Myocyte (in vitro differentiated cells): ENCODE measurements at regions not wholly inside any gene's neighbourhood (a gene's known extent, or its start where the extent isn't known, plus 50 kb on each side); places are given as distances from the start of the nearest gene placed in this dataset.
"Not testable (repeated sequence)": the region's sequence is repeated elsewhere in the genome, so short reads cannot be mapped to it uniquely, and the experiment has no call there.

Experiments used
- DNase-seq: peaks from one replicate; pipeline ENCODE4 v3.0.0-alpha.2; 2012; ENCODE audit warnings: low read depth

DNA sequence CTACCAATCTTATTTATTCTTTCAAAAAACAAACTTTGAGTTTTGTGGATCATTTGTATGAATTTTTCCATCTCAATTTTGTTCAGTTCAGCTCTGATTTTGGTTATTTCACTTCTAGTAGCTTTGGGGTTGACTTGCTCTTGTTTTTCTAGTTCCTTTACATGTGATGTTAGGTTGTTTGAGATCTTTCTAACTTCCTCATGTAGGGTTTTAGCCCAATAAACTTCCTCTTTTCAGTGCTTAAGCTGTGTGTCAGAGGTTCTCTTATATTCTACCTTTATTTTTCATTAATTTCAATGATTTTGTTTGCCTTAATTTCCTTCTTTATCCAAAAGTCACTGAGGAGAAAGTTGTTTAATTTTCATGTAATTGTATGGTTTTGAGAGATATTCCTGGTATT lies 860.4 kb upstream of the FBXO33 start:
- DNase-seq = no peak

DNA sequence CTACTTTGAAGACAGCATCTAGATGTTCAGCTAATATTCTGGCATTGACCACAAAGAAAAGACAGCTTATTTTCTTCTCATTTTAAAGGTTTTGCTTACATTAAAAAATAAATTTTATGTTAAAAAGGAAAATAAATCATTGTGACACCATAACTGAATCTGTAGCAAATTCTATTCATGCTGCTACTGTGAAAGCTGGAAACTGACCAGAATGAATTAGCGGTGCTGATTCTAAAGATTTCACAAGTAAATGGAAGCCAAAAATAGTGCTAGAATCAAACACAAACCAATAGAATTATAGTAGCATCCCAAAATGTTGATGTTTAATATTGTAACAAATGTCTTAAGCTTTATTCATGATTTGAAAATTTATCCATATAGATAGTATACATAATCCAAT lies 850.0 kb upstream of the FBXO33 start:
- DNase-seq = no peak

DNA sequence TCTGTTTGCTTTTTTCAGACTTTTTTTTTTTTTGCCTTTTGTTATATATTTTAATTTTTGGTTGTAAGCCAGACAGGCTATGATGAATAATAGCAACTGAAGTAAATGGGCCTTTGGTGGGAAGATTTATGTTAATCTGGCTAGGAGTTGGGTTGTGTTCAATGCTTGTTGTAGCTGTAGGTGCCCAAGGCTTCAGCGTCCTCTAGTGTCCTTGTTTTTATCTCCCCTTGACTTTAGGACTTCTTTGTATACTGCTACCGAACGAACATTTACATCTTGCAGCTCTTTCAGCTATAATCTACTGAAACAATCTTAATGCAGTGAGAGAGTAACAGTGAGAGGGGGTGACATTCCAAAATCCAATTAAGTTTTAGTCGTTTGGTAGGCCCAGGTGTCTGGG lies 848.4 kb upstream of the FBXO33 start:
- no peak for DNase-seq

DNA sequence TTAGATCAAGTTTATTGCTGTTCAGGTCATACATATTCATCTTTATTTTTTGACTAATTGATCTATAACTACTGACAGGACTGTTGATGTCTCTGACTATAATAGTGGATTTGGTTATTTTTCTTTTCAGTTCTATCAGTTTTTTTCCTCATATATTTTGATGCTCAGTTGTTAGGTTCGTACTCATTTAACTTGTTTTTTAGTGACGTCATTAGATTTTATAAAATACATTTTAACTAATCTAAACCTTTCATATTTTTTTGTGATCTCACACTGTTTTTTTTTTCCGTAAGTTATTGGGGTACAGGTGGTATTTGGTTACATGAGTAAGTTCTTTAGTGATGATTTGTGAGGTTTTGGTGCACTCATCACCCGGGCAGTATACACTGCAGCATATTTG lies 841.2 kb upstream of the FBXO33 start:
- DNase-seq = no peak

DNA sequence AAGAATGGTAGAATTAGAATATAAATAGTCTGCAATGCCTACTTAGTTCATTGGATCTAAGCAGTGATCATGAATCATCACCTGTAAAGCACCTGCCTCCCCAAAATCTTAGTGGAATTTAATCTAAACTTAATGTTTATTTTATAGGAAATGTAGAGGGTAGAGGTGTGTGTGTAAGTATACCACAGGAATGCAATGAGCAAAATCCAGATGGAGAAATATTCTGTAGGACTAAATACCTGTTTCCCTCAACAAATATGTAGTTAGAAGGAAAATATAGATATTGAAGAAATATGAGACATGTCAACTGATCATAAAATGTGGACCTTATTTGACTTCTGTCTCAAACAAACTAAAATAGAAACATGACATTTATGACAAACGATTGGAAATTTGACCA lies 839.2 kb upstream of the FBXO33 start:
- no peak for DNase-seq

DNA sequence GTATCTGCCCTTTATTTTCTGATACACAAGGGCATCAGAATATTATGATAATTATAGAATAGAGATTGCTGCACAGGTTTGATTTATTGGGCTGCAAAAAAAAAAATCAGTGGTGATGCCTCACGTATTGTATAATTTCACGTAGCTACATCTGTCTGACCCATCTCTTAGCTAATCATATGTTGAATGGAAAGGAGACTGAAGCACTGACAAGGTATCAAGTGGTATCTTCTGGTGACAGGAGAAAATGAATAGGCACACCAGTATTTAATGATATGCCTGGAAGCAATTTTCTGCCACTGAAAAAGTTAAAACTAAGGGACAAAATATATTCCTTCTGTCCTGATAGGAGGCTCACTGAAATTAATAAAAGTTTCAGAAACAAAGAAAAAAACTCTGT lies 837.2 kb upstream of the FBXO33 start:
- no peak for DNase-seq

DNA sequence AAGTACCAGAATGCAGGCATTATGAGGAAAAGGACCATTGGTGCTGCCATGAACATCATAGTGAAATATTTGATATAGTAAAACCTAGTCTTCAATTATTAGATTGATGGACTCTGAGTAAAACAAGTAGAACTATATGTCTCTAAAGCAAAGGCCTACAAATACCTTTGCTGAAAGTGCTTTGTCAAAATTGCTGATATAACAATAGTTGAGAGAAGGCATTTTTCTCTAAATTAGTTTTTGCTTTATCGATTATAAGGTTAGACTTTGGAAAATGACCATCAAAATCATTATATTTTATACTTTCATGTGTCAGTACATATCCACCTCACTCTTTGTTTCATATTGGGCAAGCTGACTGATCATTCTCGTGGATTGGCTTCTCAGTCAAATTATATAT lies 836.0 kb upstream of the FBXO33 start:
- DNase-seq = no peak

DNA sequence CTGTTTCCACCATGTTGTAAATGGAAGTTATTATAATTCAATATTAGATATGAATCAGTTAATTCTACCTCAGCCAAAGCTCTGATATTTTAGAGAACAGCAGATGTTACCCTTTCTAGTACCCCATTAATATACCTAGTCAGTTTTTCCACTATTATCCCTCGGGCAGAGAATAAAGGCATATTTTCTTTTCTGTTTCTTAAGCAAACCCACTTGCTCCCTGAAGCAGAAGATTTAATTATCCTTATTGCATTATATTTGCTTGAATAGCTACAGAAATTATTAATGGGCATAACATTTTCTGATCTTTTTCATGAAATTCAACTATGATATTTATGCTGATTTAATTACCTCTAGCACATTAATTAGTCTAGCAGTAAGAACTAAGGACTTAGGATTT lies 832.9 kb upstream of the FBXO33 start:
- no peak for DNase-seq

DNA sequence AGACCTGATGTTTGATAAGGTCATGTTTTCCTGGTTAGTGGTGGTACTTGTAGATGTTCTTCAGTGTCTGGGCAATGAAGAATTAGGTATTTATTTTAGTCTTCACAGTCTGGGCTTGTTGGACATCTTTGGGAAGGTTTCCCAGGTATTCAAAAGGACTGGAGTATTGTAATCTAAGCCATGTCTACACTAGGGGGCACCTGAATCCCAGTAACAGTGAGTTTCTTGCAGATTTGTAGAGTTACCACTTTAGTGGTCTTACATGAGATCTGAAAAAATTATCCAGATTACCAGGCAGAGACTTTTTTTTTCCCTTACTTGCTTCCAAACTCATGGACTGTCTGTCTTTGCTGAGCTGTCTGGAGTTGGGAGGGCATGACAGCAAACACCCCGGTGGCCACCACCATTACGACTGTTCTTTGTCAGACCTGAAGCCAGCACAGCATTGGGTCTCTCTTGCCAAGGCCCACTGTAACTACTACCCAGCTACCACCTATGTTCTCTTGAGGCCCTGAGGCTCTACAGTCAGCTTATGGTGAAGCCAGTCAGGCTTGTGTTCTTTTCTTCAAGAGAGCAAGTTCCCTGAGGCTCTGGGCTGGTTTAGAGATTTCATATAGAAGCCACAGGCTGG lies 820.7 kb upstream of the FBXO33 start:
- DNase-seq = no peak

DNA sequence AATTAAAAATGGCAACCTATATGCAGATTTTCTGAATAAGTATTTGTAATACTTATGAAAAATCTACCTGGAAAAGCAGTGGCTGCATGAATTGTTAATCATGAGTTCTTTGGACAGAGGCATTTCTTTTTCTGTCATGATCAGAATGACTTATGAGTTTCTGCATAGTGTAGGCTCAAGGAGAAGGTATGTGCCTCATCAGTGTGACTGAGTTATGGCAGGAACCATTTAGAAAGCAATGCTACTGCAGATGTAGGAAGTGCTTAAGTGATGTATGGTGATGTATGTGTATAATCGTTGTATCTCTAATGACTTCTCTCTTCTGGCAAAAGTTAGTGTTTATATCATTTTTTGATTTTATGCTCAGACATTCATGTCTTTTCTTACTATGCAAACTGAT lies 816.4 kb upstream of the FBXO33 start:
- no peak for DNase-seq

DNA sequence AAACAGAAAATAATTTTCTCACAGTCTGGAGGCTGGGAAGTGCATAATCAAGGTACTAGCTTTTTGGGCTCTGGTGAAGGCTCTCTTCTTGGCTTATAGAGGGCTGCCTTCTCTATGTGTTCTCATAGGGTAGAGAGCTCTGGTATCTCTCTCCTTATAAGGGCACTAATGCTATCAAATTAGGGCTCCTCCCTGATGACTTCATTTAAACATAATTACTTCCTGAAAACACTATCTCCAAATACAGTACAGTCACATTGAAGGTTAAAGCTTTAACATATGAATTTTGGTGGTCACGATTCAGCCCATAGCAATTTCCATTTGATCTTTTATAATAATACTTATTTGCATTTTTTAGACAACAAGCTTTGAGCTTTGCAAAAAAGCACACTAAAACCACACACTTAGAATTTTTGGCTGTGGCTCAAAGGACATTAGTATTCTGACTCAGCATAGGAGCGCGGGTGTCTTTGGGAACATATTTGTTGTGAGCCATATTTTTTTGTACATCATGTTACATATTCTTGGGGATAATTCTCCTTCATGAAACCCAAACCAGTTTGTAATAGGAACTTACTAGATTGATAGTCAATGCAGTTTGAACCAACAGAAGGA lies 808.1 kb upstream of the FBXO33 start:
- DNase-seq = no peak

DNA sequence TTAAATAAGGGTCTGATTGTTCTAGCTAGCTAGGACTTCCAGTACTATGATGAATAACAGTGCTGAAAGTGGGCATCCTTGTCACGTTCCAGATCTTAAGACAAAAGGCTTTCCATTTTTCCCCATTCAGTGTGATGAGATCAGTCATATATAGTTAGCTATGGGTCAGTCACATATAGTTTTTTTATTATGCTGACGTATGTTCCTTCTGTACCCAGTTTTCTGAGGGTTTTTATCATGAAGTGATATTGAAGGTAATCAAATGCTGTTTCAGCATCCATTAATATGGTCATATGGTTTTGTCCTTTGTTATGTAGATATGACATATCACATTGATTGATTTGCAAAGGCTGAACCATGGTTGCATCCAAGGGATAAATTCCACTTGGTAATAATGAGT lies 800.1 kb upstream of the FBXO33 start:
- no peak for DNase-seq

DNA sequence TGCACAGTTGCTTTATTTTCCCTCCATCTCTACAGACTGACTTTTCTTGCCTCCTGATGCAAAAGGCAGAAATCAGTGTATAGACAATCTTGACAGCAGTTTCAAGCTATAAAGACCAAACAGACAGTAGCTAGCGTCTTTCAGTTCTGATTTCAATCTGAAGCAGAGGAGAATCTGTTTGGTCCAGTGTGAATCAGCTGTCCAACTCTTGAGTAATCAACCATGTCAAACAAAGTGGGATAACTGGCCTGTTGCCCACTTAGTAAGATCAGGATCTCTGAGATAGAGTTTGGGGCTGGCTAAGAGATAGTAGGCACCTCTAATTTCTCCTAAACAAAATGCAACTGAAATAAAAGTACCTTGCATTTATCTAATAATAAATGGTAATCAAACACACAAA lies 797.4 kb upstream of the FBXO33 start:
- no peak for DNase-seq

DNA sequence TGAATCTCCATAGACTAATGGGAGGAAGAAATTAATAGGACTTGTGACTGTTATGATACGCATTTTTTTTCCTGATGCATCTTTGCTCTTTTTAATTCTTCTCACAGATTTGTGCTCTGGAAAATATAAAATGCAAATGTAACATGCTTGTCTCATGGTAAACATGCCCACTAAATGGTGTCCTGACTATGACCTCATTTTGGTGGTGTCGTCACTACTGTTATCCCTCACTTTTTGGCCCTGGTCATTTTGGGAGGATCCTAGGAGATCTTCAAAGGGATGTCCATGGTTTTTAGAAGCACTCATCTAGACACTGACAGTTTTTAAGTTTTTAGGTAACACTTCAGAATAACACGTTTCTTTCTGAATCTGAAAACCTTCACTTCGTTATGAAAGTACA lies 790.8 kb upstream of the FBXO33 start:
- DNase-seq = no peak

DNA sequence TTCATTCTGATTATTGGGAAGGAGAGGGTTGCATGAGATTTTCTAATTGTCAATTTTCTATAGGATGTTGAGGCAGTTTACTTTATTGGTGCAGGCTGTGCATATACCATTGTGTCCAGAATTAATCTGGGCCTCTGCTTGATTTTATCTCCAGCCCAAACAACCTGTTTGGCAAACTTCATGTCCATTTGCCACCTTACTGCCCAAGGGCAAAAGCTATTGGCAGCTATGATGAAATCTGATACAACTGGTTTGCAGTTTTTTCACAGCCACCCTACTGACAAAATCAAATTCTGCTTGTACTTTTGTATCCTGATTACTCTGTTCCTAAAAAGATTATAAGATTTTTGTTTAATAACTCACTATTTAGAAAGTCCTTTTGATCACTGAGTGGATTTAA lies 789.2 kb upstream of the FBXO33 start:
- DNase-seq = no peak

DNA sequence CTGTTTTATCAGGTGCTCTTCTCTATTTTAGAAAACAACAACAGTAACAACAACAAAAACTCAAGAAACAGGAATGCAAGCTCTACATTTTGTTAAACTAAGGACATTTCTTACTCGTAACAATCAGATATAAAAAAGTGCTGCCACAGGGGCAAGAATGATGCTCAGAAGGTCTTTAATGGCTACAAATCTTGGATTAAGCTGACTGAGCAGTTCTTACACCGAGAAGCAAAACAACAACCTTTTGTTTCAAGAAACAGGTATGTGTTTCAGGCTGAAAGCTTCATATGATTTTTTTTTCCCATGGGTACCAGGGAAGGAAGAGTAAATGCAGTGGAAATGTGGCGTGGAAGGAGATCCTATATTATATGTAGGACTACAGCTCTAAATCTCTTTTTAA lies 786.8 kb upstream of the FBXO33 start:
- DNase-seq = no peak

DNA sequence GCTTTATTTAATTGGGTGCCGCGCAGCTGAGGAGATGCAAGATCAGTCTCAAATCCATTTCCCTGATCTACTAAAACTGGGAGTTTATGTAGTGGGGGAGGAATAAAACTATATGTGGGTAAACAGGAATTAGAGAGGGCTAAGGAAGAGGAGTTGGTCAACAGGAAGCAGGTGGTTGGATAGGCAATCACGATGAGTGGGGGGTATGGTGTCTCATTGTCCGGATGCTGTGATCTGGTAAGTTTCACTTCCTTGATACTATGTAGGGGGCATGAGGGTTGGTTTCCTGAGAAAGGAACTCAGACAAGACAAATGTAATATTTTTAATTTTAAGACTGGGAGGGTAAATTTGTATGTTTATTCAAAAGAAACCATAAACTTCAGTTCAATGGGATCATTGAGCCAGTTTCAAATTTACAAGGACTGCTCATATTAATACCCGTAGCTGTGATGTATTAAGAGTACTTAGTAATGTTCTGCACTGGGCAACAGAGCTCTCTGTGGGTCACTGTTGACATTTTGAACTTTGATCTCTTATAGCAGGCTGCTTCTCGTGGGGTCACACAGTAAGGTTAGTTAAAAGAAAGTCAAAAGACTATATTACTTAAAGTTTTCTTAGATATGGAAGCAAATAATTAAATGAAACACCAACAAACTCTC lies 786.2 kb upstream of the FBXO33 start:
- no peak for DNase-seq

DNA sequence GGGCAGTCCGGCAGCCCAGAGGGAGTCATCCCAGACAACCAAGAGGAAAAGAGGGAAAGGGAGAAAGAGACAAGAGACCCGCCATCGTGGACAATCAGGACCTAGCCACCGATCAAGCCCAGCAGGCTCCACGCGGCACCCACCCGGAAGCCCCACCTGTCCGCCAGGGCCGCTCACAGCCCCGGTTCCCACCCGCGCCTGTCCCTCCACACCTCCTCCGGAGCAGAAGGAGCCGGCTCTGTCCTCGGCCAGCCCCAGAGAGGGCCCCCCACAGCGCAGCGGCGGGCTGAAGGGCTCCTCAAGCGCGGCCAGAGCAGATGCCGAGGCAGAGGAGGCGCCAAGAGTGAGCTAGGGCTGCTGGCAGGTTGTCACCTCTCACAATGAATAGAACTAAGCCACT lies 784.7 kb upstream of the FBXO33 start:
- DNase-seq = no peak

DNA sequence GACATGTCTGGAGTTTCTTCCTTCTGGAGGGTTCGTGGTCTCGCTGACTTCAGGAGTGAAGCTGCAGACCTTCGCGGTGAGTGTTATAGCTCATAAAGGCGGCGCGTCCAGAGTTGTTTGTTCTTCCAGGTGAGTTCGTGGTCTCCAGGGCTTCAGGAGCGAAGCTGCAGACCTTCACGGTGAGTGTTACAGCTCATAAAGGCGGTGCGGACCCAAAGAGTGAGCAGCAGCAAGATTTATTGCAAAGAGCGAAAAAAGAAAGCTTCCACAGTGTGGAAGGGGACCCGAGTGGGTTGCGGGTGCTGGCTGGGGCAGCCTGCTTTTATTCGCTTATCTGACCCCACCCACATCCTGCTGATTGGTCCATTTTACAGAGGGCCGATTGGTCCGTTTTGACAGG lies 784.2 kb upstream of the FBXO33 start:
- DNase-seq = not testable (repeated sequence)

DNA sequence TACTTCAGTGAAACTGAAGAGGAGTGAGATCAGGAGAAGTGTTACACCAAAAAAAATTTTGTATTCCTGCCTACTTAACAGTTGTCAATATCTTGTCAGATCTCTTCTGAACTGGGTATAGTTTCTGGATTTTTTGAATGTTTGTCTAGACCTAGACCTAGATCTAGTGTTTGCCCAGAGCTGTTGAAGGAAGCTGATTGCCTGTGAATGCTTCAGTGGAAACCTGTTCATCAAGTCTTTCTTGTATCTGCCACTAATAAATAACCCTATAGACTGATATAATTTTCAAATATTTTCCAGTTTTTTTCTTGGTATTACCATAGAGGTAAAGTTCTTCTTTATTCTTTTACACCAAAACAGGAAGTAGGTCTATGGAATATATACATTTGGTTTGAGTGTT lies 781.5 kb upstream of the FBXO33 start:
- no peak for DNase-seq

DNA sequence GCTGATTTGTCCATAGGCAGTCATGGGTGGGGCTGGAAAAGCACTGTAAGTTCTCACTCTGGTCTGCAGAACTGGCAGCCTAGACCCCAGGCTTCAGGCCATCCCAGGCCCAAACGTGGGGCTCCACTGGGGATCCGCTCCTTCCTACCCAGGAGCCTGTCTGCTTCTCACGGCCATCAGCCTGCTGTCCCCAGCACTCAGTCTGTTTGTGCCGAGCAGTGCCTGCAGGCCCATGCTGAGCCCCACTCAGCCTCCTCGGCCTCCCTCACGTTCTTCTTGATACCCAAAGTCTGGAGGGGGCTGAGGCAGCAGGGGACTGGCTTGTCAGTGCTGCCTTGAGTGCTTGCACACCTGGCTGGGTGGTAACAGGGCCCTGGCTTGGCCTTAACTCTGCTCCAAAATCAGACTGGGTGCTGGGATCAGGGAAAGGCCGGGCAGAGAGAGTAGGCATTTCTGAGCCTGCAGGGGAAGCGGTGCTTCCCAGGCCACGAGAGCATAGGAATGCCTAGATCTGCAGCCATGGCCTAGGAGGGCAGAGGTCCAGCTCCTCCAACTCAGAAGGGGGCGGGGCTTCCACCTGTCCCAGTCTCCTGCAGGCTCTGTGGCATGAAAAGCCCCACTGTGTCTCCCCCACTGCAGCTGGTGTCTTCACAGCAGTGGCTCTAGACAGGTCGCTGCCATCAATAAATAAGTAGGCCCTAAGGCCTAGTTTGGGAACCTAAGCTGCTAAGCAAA lies 772.4 kb upstream of the FBXO33 start:
- no peak for DNase-seq

DNA sequence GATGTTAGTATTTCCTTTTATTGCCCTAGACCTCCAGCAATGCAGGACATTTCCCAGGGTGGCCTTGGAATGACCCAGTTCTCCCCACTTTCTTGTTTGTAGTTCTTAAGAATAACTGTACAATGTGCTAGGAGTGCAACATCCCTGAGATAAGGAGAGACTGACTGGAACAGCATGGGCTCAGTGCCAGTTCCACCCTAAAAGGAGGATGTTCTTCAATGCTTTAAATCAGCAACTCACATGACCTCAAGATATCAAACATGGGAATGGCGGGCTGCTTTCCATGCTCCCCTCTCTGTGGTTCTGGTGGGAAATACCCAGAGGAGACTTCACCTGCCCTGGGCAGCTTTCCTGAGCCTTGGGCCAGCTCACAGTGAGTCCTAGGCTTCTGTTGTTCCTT lies 766.9 kb upstream of the FBXO33 start:
- DNase-seq = no peak

DNA sequence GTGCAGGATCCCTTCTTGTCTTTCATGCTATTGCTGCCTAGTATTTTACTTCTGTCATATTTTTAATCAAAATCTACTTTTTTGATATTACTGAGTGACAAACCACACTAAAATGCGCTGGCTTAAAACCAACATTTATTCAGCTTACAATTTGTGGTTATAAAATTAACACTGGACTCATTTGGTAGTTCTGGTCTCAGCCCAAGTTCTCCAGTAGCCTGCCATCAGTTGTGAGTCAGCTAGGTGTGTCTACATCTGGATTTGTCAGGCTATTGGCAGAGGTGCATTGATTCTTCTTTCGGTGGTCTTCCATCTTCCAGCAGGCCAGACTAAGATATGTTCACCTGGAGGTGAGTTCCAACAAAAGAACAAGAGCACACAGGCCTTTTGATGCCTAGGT lies 765.1 kb upstream of the FBXO33 start:
- DNase-seq = no peak
